ENCODE measurements at regions not wholly inside any gene's neighbourhood (a gene's known extent, or its start where the extent isn't known, plus 50 kb on each side); places are given as distances from the start of the nearest gene placed in this dataset.

DNA sequence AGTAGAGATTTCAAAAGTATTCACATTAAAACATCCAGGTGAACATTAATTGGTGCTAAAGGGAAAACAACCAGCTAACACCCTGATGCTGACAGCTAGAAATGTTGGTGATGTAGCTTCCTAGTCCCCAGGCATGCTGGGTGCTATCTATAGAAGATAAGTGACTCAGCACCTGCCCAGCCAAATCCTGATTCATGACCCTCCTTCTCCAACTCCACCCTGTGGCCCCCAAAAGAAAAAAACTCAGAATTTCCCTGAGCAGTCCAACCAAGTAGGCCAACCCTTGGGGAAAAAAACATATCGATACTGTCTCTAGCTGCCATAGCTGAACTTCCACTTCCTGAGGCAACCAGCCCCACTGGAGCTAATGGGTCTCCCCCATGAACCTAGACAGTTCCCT lies 197.6 kb upstream of the KLF3 start:
- no peak for DNase-seq (ENCODE audit: low read depth, low spot score)
- no peak overlapping the region for H3K27ac ChIP-seq (ENCODE audit: low read depth, low read length)
- H3K4me3 ChIP-seq (ENCODE audit: low read depth, low read length): no peak overlapping the region
- H3K9me3 ChIP-seq (ENCODE audit: control insufficient read depth, insufficient read depth, low read length): no peaks in the 10 kb centered on the region
- TF ChIP-seq, protein P1, sequence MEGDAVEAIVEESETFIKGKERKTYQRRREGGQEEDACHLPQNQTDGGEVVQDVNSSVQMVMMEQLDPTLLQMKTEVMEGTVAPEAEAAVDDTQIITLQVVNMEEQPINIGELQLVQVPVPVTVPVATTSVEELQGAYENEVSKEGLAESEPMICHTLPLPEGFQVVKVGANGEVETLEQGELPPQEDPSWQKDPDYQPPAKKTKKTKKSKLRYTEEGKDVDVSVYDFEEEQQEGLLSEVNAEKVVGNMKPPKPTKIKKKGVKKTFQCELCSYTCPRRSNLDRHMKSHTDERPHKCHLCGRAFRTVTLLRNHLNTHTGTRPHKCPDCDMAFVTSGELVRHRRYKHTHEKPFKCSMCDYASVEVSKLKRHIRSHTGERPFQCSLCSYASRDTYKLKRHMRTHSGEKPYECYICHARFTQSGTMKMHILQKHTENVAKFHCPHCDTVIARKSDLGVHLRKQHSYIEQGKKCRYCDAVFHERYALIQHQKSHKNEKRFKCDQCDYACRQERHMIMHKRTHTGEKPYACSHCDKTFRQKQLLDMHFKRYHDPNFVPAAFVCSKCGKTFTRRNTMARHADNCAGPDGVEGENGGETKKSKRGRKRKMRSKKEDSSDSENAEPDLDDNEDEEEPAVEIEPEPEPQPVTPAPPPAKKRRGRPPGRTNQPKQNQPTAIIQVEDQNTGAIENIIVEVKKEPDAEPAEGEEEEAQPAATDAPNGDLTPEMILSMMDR (IDR thresholded peaks at IDR 0.05; ENCODE audit: low read depth, low read length): no peak
- peaks cover 4% of the 10 kb centered on the region for H3K27me3 ChIP-seq (ENCODE audit: control insufficient read depth, insufficient read depth, low read length)
- CTCF ChIA-PET: no interaction called here
- POLR2A ChIA-PET: no interaction called here

DNA sequence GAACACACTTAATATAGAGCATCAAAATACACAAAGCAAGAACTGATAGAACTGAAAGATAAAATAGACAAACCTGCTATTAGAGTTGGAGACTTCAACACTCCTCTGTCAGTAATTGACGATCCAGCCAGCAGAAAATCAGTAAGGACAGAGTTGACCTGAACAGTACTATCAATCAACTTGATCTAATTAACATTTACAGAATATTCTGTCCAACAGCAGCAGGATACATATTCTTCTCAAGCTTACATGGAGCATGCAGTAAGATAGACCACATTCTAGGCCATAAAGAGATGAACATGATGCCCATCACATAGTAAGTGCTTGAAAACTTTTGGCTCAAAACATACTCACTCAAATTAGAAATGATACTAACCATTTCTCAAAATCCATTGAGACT lies 196.7 kb upstream of the KLF3 start:
- DNase-seq (ENCODE audit: low read depth, low spot score): no peak
- Histone ChIP-seq H3K4me3 (ENCODE audit: low read depth, low read length) (no peak overlapping the region), H3K27me3 (ENCODE audit: control insufficient read depth, insufficient read depth, low read length) (peaks cover 7% of the 10 kb centered on the region), H3K27ac (ENCODE audit: low read depth, low read length) (no peak overlapping the region), H3K9me3 (ENCODE audit: control insufficient read depth, insufficient read depth, low read length) (no peaks in the 10 kb centered on the region)
- POLR2A ChIA-PET: no interaction called here
- TF ChIP-seq, protein P1 (IDR thresholded peaks at IDR 0.05; ENCODE audit: low read depth, low read length): no peak
- CTCF ChIA-PET: no interaction called here

DNA sequence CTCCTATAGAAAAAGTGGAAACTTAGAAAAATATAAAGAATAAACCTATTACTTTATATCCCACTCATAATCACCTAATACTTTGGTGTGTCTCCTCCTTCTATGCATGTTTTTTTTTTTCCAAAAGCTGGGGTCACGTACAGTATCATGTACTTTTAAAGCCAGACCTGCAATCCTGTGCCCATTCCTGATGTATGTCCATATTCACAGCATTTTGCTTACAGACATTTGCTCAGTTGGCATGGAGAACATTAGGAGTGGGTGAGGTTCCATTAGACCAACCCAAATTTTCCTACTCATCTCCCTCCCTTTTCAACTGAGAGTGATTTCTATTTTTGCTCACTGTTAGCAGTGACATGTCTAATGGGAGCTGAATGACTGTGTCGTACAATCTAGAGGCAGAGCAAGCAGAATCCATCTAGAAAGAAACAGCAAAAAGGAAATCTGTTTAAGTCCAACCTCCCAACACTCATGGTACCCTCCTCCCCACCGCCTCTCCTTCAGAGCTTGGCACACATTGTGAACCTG lies 195.6 kb upstream of the KLF3 start:
- POLR2A ChIA-PET: no interaction called here
- Histone ChIP-seq H3K27ac (ENCODE audit: low read depth, low read length) (no peak overlapping the region), H3K27me3 (ENCODE audit: control insufficient read depth, insufficient read depth, low read length) (peaks cover 8% of the 10 kb centered on the region), H3K9me3 (ENCODE audit: control insufficient read depth, insufficient read depth, low read length) (no peaks in the 10 kb centered on the region), H3K4me3 (ENCODE audit: low read depth, low read length) (no peak overlapping the region)
- DNase-seq (ENCODE audit: low read depth, low spot score): no peak
- TF ChIP-seq, protein P1 (IDR thresholded peaks at IDR 0.05; ENCODE audit: low read depth, low read length): no peak
- CTCF ChIA-PET: interaction anchor here (0.7 kb wide), 1 partner anchor 149 kb away, joined by 5 read pairs; no protein-coding TSS in a partner anchor

DNA sequence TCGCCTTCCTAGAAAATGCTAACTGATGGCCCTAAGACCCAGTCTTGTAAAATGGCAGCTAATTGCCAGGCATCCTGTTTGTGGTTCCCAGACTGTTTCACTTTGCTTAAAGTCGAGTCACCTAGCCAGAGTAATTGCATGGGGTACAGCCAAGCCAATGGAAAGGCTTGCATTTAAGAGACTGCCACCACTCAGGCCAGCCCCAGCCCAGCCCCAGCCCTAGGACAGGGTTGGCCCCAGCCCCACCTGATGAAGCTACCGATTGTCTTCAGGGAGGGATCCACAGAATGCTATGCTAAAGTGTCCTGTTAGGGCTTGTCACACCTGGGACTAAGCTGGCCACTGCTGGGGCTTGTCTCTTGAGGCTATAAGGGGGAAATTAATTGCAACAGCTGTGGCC lies 194.6 kb upstream of the KLF3 start:
- H3K4me3 ChIP-seq (ENCODE audit: low read depth, low read length): no peak overlapping the region
- TF ChIP-seq, protein P1 (IDR thresholded peaks at IDR 0.05; ENCODE audit: low read depth, low read length): no peak
- CTCF ChIA-PET: no interaction called here
- no peaks in the 10 kb centered on the region for H3K9me3 ChIP-seq (ENCODE audit: control insufficient read depth, insufficient read depth, low read length)
- H3K27ac ChIP-seq (ENCODE audit: low read depth, low read length): no peak overlapping the region
- POLR2A ChIA-PET: no interaction called here
- peaks cover 6% of the 10 kb centered on the region for H3K27me3 ChIP-seq (ENCODE audit: control insufficient read depth, insufficient read depth, low read length)
- DNase-seq (ENCODE audit: low read depth, low spot score): no peak

DNA sequence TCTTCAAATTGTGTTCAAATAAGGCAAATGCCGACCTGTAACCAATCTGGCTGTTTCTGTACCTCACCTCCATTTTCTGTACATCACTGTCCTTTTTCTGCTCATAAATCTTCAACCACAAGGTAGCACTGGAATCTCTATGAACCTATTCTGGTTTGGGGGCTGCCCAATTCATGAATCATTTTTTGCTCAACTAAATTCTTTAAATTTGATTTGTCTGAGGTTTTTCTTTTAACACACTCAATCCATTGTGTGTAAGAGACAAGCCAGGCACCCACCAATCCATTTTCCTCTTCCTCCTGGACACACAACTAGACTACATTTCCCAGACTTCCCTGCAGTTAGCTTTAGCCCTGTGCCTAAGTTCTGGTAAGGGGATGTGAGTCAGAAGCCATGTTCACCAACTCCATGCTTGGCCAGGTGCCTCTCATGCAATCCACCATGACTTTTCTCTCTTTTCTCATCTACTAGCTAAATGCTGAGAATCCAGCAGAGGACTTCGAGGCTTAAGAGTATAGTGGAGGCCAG lies 193.2 kb upstream of the KLF3 start:
- TF ChIP-seq, protein P1 (IDR thresholded peaks at IDR 0.05; ENCODE audit: low read depth, low read length): no peak
- H3K4me3 ChIP-seq (ENCODE audit: low read depth, low read length): no peak overlapping the region
- DNase-seq (ENCODE audit: low read depth, low spot score): no peak
- ChIA-PET CTCF (no interaction called here), POLR2A (no interaction called here)
- no peak overlapping the region for H3K27ac ChIP-seq (ENCODE audit: low read depth, low read length)
- H3K27me3 ChIP-seq (ENCODE audit: control insufficient read depth, insufficient read depth, low read length): peaks cover 6% of the 10 kb centered on the region
- H3K9me3 ChIP-seq (ENCODE audit: control insufficient read depth, insufficient read depth, low read length): no peaks in the 10 kb centered on the region
